ENCODE measurements at regions not wholly inside any gene's neighbourhood (a gene's known extent, or its start where the extent isn't known, plus 50 kb on each side); places are given as distances from the start of the nearest gene placed in this dataset.

DNA sequence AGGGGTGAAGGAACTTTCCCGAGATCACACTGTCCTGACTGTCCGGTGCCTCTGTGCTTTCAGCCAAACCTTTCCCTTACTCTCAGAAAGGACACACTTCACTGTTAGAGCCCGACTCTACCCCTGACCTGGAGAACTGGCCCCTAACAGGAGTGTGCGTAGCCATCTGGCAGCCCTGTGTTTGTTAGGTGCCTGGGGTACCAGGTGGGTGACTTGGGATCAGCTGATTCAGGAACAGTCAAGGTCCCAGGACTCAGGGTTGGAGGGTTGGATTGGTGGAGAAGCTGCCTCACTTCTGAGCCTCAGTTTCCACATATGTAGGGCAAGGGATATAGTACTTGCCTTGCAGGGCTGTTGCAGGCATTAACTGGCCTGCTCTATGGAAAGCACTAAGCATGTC lies 98.3 kb upstream of the SLC6A11 start:
- FAIRE-seq = no peak
- no peak overlapping the region for H3K27ac Mint-ChIP-seq (ENCODE audit: unreplicated experiment)
- Histone ChIP-seq H3K4me3 (ENCODE audit: insufficient read depth, low read depth, low read length) (no peak overlapping the region), H3K4me1 (ENCODE audit: insufficient read depth, low read length) (no peaks in the 10 kb centered on the region), H4K20me1 (ENCODE audit: insufficient read depth, low read length) (no peaks in the 10 kb centered on the region), H3K9ac (ENCODE audit: low read length) (no peak overlapping the region), H2AFZ (ENCODE audit: low read depth, low read length) (no peak overlapping the region), H3K27ac (ENCODE audit: low read depth, low read length) (no peak overlapping the region), H3K79me2 (ENCODE audit: insufficient read depth, low read length) (no peaks in the 10 kb centered on the region), H3K9me3 (ENCODE audit: insufficient read depth, low read depth, low read length) (peaks cover 6% of the 10 kb centered on the region), H3K36me3 (ENCODE audit: insufficient read depth, low read length) (no peaks in the 10 kb centered on the region), H3K27me3 (ENCODE audit: insufficient read depth, low read length) (peaks cover 20% of the 10 kb centered on the region), H3K4me2 (ENCODE audit: low read length) (no peak overlapping the region)
- H3K4me3 Mint-ChIP-seq (ENCODE audit: unreplicated experiment) = no peak overlapping the region
- TF ChIP-seq, protein P1, sequence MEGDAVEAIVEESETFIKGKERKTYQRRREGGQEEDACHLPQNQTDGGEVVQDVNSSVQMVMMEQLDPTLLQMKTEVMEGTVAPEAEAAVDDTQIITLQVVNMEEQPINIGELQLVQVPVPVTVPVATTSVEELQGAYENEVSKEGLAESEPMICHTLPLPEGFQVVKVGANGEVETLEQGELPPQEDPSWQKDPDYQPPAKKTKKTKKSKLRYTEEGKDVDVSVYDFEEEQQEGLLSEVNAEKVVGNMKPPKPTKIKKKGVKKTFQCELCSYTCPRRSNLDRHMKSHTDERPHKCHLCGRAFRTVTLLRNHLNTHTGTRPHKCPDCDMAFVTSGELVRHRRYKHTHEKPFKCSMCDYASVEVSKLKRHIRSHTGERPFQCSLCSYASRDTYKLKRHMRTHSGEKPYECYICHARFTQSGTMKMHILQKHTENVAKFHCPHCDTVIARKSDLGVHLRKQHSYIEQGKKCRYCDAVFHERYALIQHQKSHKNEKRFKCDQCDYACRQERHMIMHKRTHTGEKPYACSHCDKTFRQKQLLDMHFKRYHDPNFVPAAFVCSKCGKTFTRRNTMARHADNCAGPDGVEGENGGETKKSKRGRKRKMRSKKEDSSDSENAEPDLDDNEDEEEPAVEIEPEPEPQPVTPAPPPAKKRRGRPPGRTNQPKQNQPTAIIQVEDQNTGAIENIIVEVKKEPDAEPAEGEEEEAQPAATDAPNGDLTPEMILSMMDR (IDR thresholded peaks at IDR 0.05; ENCODE audit: insufficient read depth, low read depth, low read length) = no peak
- TF ChIP-seq EZH2 (IDR thresholded peaks at IDR 0.05; ENCODE audit: insufficient read depth, low read length) = no peak
- no peaks in the 10 kb centered on the region for H3K36me3 Mint-ChIP-seq (ENCODE audit: low read depth, unreplicated experiment)
- peaks cover 56% of the 10 kb centered on the region for H3K27me3 Mint-ChIP-seq (ENCODE audit: low read depth, unreplicated experiment)
- DNase-seq (ENCODE audit: low read depth) = no peak
- peaks cover 9% of the 10 kb centered on the region for H3K9me3 Mint-ChIP-seq (ENCODE audit: unreplicated experiment)
- no peaks in the 10 kb centered on the region for H3K4me1 Mint-ChIP-seq (ENCODE audit: low read depth, unreplicated experiment)

DNA sequence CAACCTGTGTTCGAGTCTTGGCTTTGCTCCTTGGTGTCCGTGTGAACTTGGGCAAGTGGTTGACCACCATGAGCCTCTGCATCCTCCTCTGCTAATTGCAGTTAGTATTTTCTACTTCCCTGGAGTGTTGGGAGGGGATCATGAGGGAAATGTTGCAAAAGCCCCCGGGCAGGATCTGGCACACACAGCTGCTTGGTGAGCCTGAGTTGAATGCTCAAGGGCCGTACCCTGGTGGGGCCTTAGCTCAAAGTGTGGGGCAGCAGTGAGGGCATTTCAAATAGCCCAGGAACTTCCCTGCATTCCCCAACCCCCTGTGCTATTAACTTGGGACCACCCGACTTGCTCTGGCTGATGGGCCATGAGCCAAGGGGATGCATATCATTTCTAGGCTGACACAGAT lies 94.9 kb upstream of the SLC6A11 start:
- Histone ChIP-seq H3K4me3 (ENCODE audit: insufficient read depth, low read depth, low read length) (no peak overlapping the region), H3K36me3 (ENCODE audit: insufficient read depth, low read length) (no peaks in the 10 kb centered on the region), H3K9ac (ENCODE audit: low read length) (no peak overlapping the region), H3K4me1 (ENCODE audit: insufficient read depth, low read length) (no peaks in the 10 kb centered on the region), H3K27me3 (ENCODE audit: insufficient read depth, low read length) (peaks cover 21% of the 10 kb centered on the region), H2AFZ (ENCODE audit: low read depth, low read length) (no peak overlapping the region), H3K27ac (ENCODE audit: low read depth, low read length) (no peak overlapping the region), H3K79me2 (ENCODE audit: insufficient read depth, low read length) (no peaks in the 10 kb centered on the region), H3K4me2 (ENCODE audit: low read length) (no peak overlapping the region), H3K9me3 (ENCODE audit: insufficient read depth, low read depth, low read length) (no peaks in the 10 kb centered on the region), H4K20me1 (ENCODE audit: insufficient read depth, low read length) (no peaks in the 10 kb centered on the region)
- no peak for FAIRE-seq
- Mint-ChIP-seq H3K27ac (ENCODE audit: unreplicated experiment) (no peak overlapping the region), H3K36me3 (ENCODE audit: low read depth, unreplicated experiment) (no peaks in the 10 kb centered on the region), H3K4me3 (ENCODE audit: unreplicated experiment) (no peak overlapping the region), H3K9me3 (ENCODE audit: unreplicated experiment) (peaks cover 5% of the 10 kb centered on the region), H3K4me1 (ENCODE audit: low read depth, unreplicated experiment) (no peaks in the 10 kb centered on the region), H3K27me3 (ENCODE audit: low read depth, unreplicated experiment) (peaks cover 54% of the 10 kb centered on the region)
- DNase-seq (ENCODE audit: low read depth) = no peak
- TF ChIP-seq EZH2 (IDR thresholded peaks at IDR 0.05; ENCODE audit: insufficient read depth, low read length) = no peak
- TF ChIP-seq, protein P1 (IDR thresholded peaks at IDR 0.05; ENCODE audit: insufficient read depth, low read depth, low read length) = no peak

DNA sequence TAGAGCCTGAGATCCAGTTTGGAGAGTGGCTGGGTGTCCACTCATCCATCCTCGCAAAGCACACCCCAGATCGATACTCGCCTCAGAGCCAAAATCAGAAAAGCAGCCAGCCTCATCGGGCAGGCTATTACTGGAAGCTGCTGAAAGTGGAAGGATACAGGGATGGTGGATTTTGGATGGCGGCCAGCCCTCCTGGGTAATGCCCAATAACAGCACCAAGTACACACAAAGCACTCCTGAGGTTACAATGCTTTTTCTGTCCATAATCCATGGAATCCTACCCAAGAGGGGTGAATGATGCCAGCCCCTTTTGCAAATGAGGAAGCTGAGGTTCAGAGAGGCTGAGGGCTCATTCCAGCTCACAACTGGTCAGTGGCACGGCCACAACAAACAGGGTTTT lies 93.1 kb upstream of the SLC6A11 start:
- no peak overlapping the region for H3K27ac Mint-ChIP-seq (ENCODE audit: unreplicated experiment)
- no peaks in the 10 kb centered on the region for H3K4me1 Mint-ChIP-seq (ENCODE audit: low read depth, unreplicated experiment)
- peak overlapping the region; percentile 45 for H3K4me3 Mint-ChIP-seq (ENCODE audit: unreplicated experiment)
- Histone ChIP-seq H3K9ac (ENCODE audit: low read length) (no peak overlapping the region), H3K27me3 (ENCODE audit: insufficient read depth, low read length) (peaks cover 21% of the 10 kb centered on the region), H3K4me3 (ENCODE audit: insufficient read depth, low read depth, low read length) (no peak overlapping the region), H3K36me3 (ENCODE audit: insufficient read depth, low read length) (no peaks in the 10 kb centered on the region), H3K79me2 (ENCODE audit: insufficient read depth, low read length) (no peaks in the 10 kb centered on the region), H4K20me1 (ENCODE audit: insufficient read depth, low read length) (no peaks in the 10 kb centered on the region), H3K4me2 (ENCODE audit: low read length) (no peak overlapping the region), H3K27ac (ENCODE audit: low read depth, low read length) (no peak overlapping the region), H3K9me3 (ENCODE audit: insufficient read depth, low read depth, low read length) (no peaks in the 10 kb centered on the region), H2AFZ (ENCODE audit: low read depth, low read length) (no peak overlapping the region), H3K4me1 (ENCODE audit: insufficient read depth, low read length) (no peaks in the 10 kb centered on the region)
- DNase-seq (ENCODE audit: low read depth) (no peak), FAIRE-seq (no peak)
- H3K9me3 Mint-ChIP-seq (ENCODE audit: unreplicated experiment) = peaks cover 4% of the 10 kb centered on the region
- peaks cover 52% of the 10 kb centered on the region for H3K27me3 Mint-ChIP-seq (ENCODE audit: low read depth, unreplicated experiment)
- TF ChIP-seq EZH2 (IDR thresholded peaks at IDR 0.05; ENCODE audit: insufficient read depth, low read length) = no peak
- TF ChIP-seq, protein P1 (IDR thresholded peaks at IDR 0.05; ENCODE audit: insufficient read depth, low read depth, low read length) = no peak
- no peaks in the 10 kb centered on the region for H3K36me3 Mint-ChIP-seq (ENCODE audit: low read depth, unreplicated experiment)

All from astrocyte (in vitro differentiated cells and primary cell).